Activated CD8-positive, alpha-beta T cell treated with anti-CD3 and anti-CD28 coated beads, Interleukin-2, amount 10 ng/mL, durations not matched to agents 7 days and 5 days (primary cell): ENCODE measurements at regions not wholly inside any gene's neighbourhood (a gene's known extent, or its start where the extent isn't known, plus 50 kb on each side); places are given as distances from the start of the nearest gene placed in this dataset.

ENCODE experiments used
- ATAC-seq: fragments of 150-1000 bp; cut with Tn5 transposase; one replicate; pipeline ENCODE4 v1.10.0; 2021; ENCODE audit warnings: moderate library complexity
- CTCF ChIA-PET: fragments of 350-600 bp; sonication (Branson Sonifier 250); formaldehyde crosslinking; loops from one replicate; lab custom pipeline; 2021; ENCODE audit warnings: antibody characterized with exemption; lab: Charles Lee
- POLR2A ChIA-PET: fragments of 350-600 bp; sonication (Branson Sonifier 250); formaldehyde crosslinking; loops from one replicate; lab custom pipeline; 2021; ENCODE audit warnings: antibody characterized with exemption; lab: Charles Lee
- DNase-seq: peaks from one replicate; pipeline ENCODE4 v3.0.0-alpha.2; 2020
- H3K27ac Mint-ChIP-seq: one replicate; pipeline ENCODE4 v1.8.0; 2021; ENCODE audit warnings: mild to moderate bottlenecking, mixed read lengths
- H3K27me3 Mint-ChIP-seq: one replicate; pipeline ENCODE4 v1.8.0; 2021; ENCODE audit warnings: low read depth, mixed read lengths
- H3K36me3 Mint-ChIP-seq: one replicate; pipeline ENCODE4 v1.8.0; 2021; ENCODE audit warnings: low read depth, mixed read lengths
- H3K4me1 Mint-ChIP-seq: one replicate; pipeline ENCODE4 v1.8.0; 2021; ENCODE audit warnings: low read depth, mixed read lengths
- H3K4me3 Mint-ChIP-seq: one replicate; pipeline ENCODE4 v1.8.0; 2021; ENCODE audit warnings: mild to moderate bottlenecking, mixed read lengths
- H3K9me3 Mint-ChIP-seq: one replicate; pipeline ENCODE4 v1.8.0; 2022; ENCODE audit warnings: mixed read lengths; ENCODE audit not compliant: insufficient read depth

- DNase-seq (no peak), ATAC-seq (no peak)
- H3K4me3 Mint-ChIP-seq: no peak overlapping the region
Measured at GRCh38 chr3:124373524-124373923, 356.7 kb upstream of the UMPS start.

GRCh38 chr3:124374583-124374982 is 355.7 kb upstream of the UMPS start:
- Mint-ChIP-seq H3K27me3 (peaks cover 10% of the 10 kb centered on the region), H3K4me1 (no peaks in the 10 kb centered on the region), H3K4me3 (no peak overlapping the region), H3K9me3 (no peaks in the 10 kb centered on the region), H3K36me3 (no peaks in the 10 kb centered on the region), H3K27ac (no peak overlapping the region)
- no peak for ATAC-seq
- ChIA-PET CTCF (no interaction called here), POLR2A (no interaction called here)
- no peak for DNase-seq

More at GRCh38 chr3:124373524-124373923, 356.7 kb upstream of the UMPS start:
- Mint-ChIP-seq H3K36me3 (no peaks in the 10 kb centered on the region), H3K9me3 (no peaks in the 10 kb centered on the region), H3K4me1 (no peaks in the 10 kb centered on the region), H3K27ac (no peak overlapping the region), H3K27me3 (peaks cover 10% of the 10 kb centered on the region)
- ChIA-PET POLR2A (no interaction called here), CTCF (no interaction called here)

GRCh38 chr3:124381575-124382333 is 348.5 kb upstream of the UMPS start:
- no peak overlapping the region for H3K4me3 Mint-ChIP-seq
- ChIA-PET POLR2A (no interaction called here), CTCF (interaction anchor here (1.3 kb wide), 1 partner anchor 30 kb away, joined by 3 read pairs; no protein-coding TSS in a partner anchor)
- no peak overlapping the region for H3K27ac Mint-ChIP-seq
- no peak for DNase-seq
- no peaks in the 10 kb centered on the region for H3K9me3 Mint-ChIP-seq
- no peak for ATAC-seq
- H3K4me1 Mint-ChIP-seq: no peaks in the 10 kb centered on the region
- no peaks in the 10 kb centered on the region for H3K36me3 Mint-ChIP-seq
- H3K27me3 Mint-ChIP-seq: peaks cover 12% of the 10 kb centered on the region

- POLR2A ChIA-PET: no interaction called here
- Mint-ChIP-seq H3K4me1 (no peaks in the 10 kb centered on the region), H3K27ac (no peak overlapping the region), H3K27me3 (peaks cover 14% of the 10 kb centered on the region), H3K9me3 (no peaks in the 10 kb centered on the region), H3K4me3 (no peak overlapping the region), H3K36me3 (no peaks in the 10 kb centered on the region)
- DNase-seq (no peak), ATAC-seq (no peak)
- CTCF ChIA-PET: no interaction called here
Measured at GRCh38 chr3:124383051-124383450, 347.2 kb upstream of the UMPS start.

- Mint-ChIP-seq H3K4me3 (no peak overlapping the region), H3K27me3 (peaks cover 21% of the 10 kb centered on the region), H3K36me3 (no peaks in the 10 kb centered on the region), H3K4me1 (no peaks in the 10 kb centered on the region), H3K9me3 (no peaks in the 10 kb centered on the region), H3K27ac (no peak overlapping the region)
- CTCF ChIA-PET: no interaction called here
- no peak for ATAC-seq
- no peak for DNase-seq
- POLR2A ChIA-PET: no interaction called here
Measured at GRCh38 chr3:124383846-124384466, 346.3 kb upstream of the UMPS start.

GRCh38 chr3:124384527-124384926 is 345.7 kb upstream of the UMPS start:
- Mint-ChIP-seq H3K36me3 (no peaks in the 10 kb centered on the region), H3K27me3 (peaks cover 24% of the 10 kb centered on the region)

GRCh38 chr3:124385996-124386395 is 344.3 kb upstream of the UMPS start:
- no peaks in the 10 kb centered on the region for H3K9me3 Mint-ChIP-seq
- CTCF ChIA-PET: no interaction called here

More at GRCh38 chr3:124384527-124384926, 345.7 kb upstream of the UMPS start:
- no peak for DNase-seq
- CTCF ChIA-PET: no interaction called here
- Mint-ChIP-seq H3K4me3 (no peak overlapping the region), H3K4me1 (no peaks in the 10 kb centered on the region), H3K9me3 (no peaks in the 10 kb centered on the region), H3K27ac (no peak overlapping the region)
- ATAC-seq: no peak
- POLR2A ChIA-PET: no interaction called here

GRCh38 chr3:124386996-124387595 is 343.2 kb upstream of the UMPS start:
- Mint-ChIP-seq H3K4me3 (no peak overlapping the region), H3K27me3 (peaks cover 28% of the 10 kb centered on the region), H3K36me3 (no peaks in the 10 kb centered on the region), H3K4me1 (no peaks in the 10 kb centered on the region), H3K27ac (no peak overlapping the region), H3K9me3 (no peaks in the 10 kb centered on the region)
- DNase-seq (no peak), ATAC-seq (no peak)
- ChIA-PET CTCF (no interaction called here), POLR2A (no interaction called here)

More at GRCh38 chr3:124385996-124386395, 344.3 kb upstream of the UMPS start:
- DNase-seq (no peak), ATAC-seq (no peak)
- peaks cover 25% of the 10 kb centered on the region for H3K27me3 Mint-ChIP-seq
- POLR2A ChIA-PET: no interaction called here
- H3K27ac Mint-ChIP-seq: no peak overlapping the region
- no peaks in the 10 kb centered on the region for H3K36me3 Mint-ChIP-seq
- H3K4me3 Mint-ChIP-seq: no peak overlapping the region
- H3K4me1 Mint-ChIP-seq: no peaks in the 10 kb centered on the region

DNA sequence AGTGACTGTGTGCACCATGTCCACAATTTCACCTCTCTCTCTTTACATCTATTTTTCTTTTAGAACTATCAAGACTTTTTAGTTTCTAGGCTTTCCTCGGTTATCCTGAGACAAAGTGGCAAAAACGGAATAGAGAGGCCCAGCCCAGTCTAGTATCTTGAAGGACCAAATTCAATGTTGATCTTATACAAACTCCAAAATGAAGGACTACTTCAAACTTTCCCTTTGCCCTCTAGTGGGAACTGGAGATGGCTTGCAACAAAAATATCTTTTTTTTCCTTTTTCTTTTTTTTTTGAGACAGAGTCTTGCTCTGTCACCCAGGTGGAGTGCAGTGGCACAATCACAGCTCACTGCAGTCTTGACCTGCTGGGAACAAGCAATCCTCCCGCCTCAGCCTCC is 338.5 kb upstream of the UMPS start:
- Mint-ChIP-seq H3K36me3 (no peaks in the 10 kb centered on the region), H3K27me3 (peaks cover 27% of the 10 kb centered on the region), H3K27ac (no peak overlapping the region), H3K4me3 (no peak overlapping the region), H3K4me1 (no peaks in the 10 kb centered on the region), H3K9me3 (no peaks in the 10 kb centered on the region)
- CTCF ChIA-PET: no interaction called here
- ATAC-seq: no peak
- POLR2A ChIA-PET: no interaction called here
- no peak for DNase-seq

- no peaks in the 10 kb centered on the region for H3K36me3 Mint-ChIP-seq
- no peaks in the 10 kb centered on the region for H3K9me3 Mint-ChIP-seq
- H3K4me3 Mint-ChIP-seq: no peak overlapping the region
- DNase-seq (no peak), ATAC-seq (no peak)
- H3K27ac Mint-ChIP-seq: no peak overlapping the region
- H3K4me1 Mint-ChIP-seq: no peaks in the 10 kb centered on the region
- ChIA-PET POLR2A (no interaction called here), CTCF (no interaction called here)
- H3K27me3 Mint-ChIP-seq: peaks cover 23% of the 10 kb centered on the region
Measured at GRCh38 chr3:124393340-124393739, 336.9 kb upstream of the UMPS start.

DNA sequence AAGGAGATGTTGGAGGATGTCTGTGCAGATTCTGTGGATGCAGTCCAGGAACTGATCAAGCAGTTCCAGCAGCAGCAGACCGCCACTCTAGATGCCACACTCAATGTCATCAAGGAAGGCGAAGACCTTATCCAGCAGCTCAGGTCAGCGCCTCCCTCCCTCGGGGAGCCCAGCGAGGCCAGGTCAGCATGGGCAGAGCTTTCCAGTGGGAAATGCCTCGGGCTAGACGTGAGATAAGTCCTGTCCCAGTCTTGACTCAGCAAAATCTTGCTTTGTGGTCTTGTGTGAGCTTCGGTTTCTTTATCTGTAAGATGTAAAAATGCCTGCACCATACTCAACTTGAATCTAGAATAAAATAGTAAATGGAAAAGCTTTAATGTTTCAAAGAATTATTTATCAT is 335.1 kb upstream of the UMPS start:
- ChIA-PET POLR2A (no interaction called here), CTCF (no interaction called here)
- Mint-ChIP-seq H3K36me3 (no peaks in the 10 kb centered on the region), H3K4me3 (no peak overlapping the region), H3K9me3 (no peaks in the 10 kb centered on the region), H3K4me1 (no peaks in the 10 kb centered on the region), H3K27ac (no peak overlapping the region), H3K27me3 (peaks cover 11% of the 10 kb centered on the region)
- DNase-seq: no peak
- no peak for ATAC-seq

DNA sequence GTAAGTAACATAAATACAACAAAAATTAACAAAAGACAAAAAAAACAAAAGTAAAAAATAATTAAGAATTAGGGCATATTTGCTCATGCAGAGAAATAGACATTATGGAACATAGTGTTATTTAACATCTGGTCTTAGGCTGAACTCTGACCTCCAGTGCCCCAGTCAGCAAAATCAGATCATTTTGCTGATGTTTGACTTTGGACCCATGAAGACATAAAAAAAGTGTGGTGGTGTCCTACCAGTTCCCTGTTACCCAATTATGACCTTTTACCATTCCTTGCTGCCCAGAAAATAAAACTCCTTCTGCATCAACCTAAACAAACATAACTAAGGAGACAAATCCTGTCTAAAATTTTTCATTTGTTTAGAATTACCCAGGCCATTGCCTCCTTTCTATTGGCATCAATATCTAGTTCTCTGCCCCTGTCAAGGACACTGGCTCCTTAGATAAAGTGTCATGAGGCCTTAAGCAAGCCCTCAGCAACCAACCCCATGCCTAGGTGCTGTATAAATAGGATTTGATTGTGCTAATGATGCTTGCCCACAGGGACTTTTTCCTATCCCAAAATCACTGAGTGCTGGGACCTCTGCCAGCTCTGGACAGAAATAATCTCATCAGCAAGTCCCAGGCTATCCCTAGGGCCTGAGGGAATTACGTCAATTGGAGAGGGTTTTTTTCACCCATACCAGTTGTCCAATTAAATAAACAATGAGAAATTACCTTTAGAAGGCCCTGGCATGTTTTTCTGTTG is 334.5 kb upstream of the UMPS start:
- Mint-ChIP-seq H3K27me3 (peaks cover 10% of the 10 kb centered on the region), H3K27ac (no peak overlapping the region), H3K36me3 (no peaks in the 10 kb centered on the region), H3K4me3 (no peak overlapping the region), H3K4me1 (no peaks in the 10 kb centered on the region), H3K9me3 (no peaks in the 10 kb centered on the region)
- ChIA-PET CTCF (no interaction called here), POLR2A (no interaction called here)
- DNase-seq (no peak), ATAC-seq (no peak)
